Ishikawa (cell line): ENCODE measurements at regions not wholly inside any gene's neighbourhood (a gene's known extent, or its start where the extent isn't known, plus 50 kb on each side); places are given as distances from the start of the nearest gene placed in this dataset.

Source experiments
- CEBPB ChIP-seq: IDR thresholded peaks from 2 replicates; pipeline ENCODE4 v1.6.1; 2012
- CREB1 ChIP-seq: IDR thresholded peaks from 2 replicates; pipeline ENCODE4 v1.6.1; 2012; ENCODE audit warnings: low read depth
- EGR1 ChIP-seq: IDR thresholded peaks from 2 replicates; pipeline ENCODE4 v1.6.1; 2012
- EP300 ChIP-seq: IDR thresholded peaks from 2 replicates; pipeline ENCODE4 v1.6.1; 2012; ENCODE audit warnings: borderline replicate concordance
- FOXM1 ChIP-seq: IDR thresholded peaks from 2 replicates; pipeline ENCODE4 v1.6.1; 2012; ENCODE audit warnings: low read depth, borderline replicate concordance
- MAX ChIP-seq: IDR thresholded peaks from 2 replicates; pipeline ENCODE4 v1.6.1; 2012
- NFIC ChIP-seq: IDR thresholded peaks from 2 replicates; pipeline ENCODE4 v1.6.1; 2012
- RAD21 ChIP-seq: IDR thresholded peaks from 2 replicates; pipeline ENCODE4 v1.6.1; 2012; ENCODE audit warnings: low read depth
- REST ChIP-seq: IDR thresholded peaks from 2 replicates; pipeline ENCODE4 v1.6.1; 2012; ENCODE audit warnings: low read depth, mild to moderate bottlenecking
- TAF1 ChIP-seq: IDR thresholded peaks from 2 replicates; pipeline ENCODE4 v1.6.1; 2012; ENCODE audit warnings: low read depth, mild to moderate bottlenecking
- TCF12 ChIP-seq: IDR thresholded peaks from 2 replicates; pipeline ENCODE4 v1.6.1; 2012; ENCODE audit warnings: low read depth
- TEAD4 ChIP-seq: IDR thresholded peaks from 2 replicates; pipeline ENCODE4 v1.6.1; 2012
- USF1 ChIP-seq: IDR thresholded peaks from 2 replicates; pipeline ENCODE4 v1.6.1; 2012
- YY1 ChIP-seq: IDR thresholded peaks from 2 replicates; pipeline ENCODE4 v1.6.1; 2012; ENCODE audit warnings: low read depth
- ZBTB7A ChIP-seq: IDR thresholded peaks from 2 replicates; pipeline ENCODE4 v1.6.1; 2012; ENCODE audit warnings: low read depth

- TF ChIP-seq ZBTB7A (no peak), CEBPB (no peak), TCF12 (no peak), NFIC (no peak), REST (no peak)
Measured at GRCh38 chr2:6641956-6642355, 223.8 kb downstream of the CMPK2 start.

- TF ChIP-seq CREB1: no peak
- TF ChIP-seq REST: no peak
- no peak for TF ChIP-seq TAF1
- no peak for TF ChIP-seq USF1
- no peak for TF ChIP-seq MAX
- no peak for TF ChIP-seq TEAD4
- no peak for TF ChIP-seq ZBTB7A
- no peak for TF ChIP-seq CEBPB
- TF ChIP-seq TCF12: no peak
- no peak for TF ChIP-seq NFIC
- TF ChIP-seq RAD21: no peak
- no peak for TF ChIP-seq FOXM1
- no peak for TF ChIP-seq EGR1
- no peak for TF ChIP-seq EP300
- no peak for TF ChIP-seq YY1
Measured at GRCh38 chr2:6644261-6644660, 221.4 kb downstream of the CMPK2 start.

GRCh38 chr2:6645004-6645403 lies 220.7 kb downstream of the CMPK2 start:
- TF ChIP-seq CEBPB (no peak), REST (no peak)

GRCh38 chr2:6645672-6646071 lies 220.0 kb downstream of the CMPK2 start:
- TF ChIP-seq CREB1 (no peak), EP300 (no peak), FOXM1 (no peak), NFIC (no peak), CEBPB (no peak), TCF12 (no peak), MAX (no peak), TEAD4 (no peak), TAF1 (no peak), USF1 (no peak), YY1 (no peak), REST (no peak)
